GM04503 (cell line): ENCODE measurements at regions not wholly inside any gene's neighbourhood (a gene's known extent, or its start where the extent isn't known, plus 50 kb on each side); places are given as distances from the start of the nearest gene placed in this dataset.

Experiments
- DNase-seq: peaks from one replicate; pipeline ENCODE4 v3.0.0-alpha.2; 2012; ENCODE audit warnings: low read depth

DNA sequence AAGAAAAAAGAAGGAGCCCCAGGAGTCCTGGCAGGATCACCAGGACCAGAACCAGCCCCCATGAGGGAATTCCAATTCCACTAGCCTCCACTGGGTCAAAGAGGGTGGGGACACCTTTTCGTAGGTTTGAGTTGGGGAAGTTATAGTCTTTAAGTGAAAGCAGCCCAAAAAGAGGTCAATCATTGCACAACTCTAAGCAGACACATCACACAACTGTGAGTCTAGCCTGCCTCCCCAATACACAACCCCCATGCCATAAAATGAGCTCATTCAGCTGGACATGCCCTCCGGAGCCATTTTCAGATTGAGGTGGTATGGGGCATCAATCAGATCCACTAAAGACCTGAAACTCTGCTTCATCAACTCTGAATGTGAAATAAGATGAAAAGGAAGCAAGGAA, 179.9 kb downstream of the NPHP4 start:
- DNase-seq, result no peak

DNA sequence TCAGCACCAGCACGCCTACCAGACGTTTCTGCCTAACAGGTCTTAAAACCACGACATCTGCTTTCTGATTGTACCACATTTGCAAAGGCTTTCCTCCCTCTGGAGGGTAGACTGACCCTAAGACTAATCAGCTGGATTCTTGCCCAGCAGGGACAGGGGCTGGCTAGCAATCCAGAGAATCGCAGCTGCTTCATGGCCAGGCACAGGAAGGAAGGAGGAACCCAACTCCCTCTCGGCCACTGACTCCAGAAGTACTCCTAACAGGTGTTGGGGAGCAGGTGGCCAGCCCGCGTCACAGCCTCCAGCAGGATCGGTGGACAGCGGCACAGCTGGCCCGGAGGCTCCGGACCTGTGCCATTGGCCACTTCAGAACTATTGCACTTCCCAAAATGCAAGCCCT, 180.8 kb downstream of the NPHP4 start:
- DNase-seq, result no peak

DNA sequence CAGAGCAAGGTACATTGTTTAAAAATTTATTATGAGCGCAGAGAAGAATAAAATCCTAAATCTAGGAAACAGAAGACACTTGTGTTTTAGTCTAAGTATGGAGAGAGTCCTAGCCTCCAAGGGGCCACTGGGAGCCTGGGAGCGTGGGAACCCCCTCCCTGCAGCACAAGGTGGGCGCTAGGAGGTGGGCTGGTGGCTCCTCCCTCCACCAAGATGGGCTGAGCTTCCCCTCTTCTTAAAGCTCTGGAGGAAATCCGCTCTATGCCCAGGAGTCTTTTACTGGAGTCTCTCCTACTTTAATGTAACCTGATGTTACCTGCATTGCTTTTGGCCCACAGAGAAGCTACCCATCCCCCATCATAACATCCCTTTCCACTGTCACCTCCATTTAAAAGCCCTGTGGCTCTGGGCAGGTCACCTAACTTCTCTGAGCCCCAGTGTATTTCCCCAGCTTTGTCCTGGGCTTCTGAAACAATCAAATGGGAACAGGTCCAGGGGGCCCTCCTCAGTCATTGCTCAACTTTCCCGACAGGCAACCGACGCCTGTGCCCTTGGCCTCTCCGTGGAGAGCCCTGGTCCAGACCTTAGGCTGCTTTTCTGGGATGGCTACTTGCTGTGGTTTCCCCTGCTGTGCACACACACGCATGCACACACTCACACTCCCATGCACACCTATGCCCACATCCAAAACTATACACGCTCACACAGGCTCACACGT, 181.5 kb downstream of the NPHP4 start:
- DNase-seq, result no peak

DNA sequence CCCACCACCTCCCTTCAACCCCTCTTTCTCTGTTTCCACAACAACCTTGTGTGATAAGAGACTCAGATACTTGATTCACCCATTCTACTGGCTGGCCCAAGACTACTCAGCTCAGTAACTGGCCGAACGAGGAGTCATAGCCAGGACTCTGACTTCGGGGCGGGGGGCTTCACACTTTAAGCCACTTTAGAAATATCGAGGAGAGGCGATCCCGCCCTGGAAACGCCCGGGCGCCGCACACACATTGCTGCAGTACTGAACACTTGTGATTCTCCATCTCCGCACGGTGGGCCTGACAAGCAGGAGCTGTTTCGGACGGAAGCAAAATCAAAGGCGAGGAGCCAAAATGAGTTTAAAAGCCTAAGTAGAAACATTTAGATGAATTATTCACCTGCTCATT, 182.1 kb downstream of the NPHP4 start:
- DNase-seq, result no peak

DNA sequence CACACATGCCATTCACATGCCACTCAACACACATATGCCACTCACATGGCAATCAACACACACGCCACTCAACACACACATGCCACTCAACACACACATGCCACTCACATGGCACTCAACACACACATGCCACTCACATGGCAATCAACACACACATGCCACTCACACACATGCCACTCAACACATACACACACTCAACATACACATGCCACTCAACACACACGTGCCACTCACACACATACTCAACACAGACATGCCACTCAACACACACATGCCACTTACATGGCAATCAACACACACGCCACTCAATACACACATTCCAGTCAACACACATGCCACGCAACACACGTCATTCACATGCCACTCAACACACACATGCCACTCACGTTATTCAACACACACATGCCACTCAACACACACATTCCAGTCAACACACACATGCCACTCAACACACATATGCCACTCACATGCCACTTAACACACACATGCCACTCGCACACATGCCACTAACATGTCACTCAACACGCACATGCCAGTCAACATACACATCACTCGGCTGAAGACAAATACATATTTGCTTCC, 182.9 kb downstream of the NPHP4 start:
- no peak for DNase-seq

DNA sequence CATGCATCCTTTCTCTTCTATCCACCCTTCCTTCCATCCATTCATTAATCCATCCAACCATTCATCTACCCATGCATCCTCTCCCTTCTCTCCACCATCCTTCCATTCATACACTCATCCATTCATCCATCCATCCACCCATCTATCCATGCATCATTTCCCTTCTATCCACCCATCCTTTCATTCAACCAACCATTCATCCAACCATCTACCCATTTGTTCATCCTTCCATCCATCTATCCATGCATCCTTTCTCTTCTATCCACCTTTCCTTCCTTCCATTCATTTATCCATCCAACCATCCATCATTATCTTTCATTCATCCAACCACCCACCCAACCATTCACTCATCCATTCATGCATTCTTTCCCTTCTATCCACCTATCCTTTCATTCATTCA, 188.4 kb downstream of the NPHP4 start:
- no peak for DNase-seq

DNA sequence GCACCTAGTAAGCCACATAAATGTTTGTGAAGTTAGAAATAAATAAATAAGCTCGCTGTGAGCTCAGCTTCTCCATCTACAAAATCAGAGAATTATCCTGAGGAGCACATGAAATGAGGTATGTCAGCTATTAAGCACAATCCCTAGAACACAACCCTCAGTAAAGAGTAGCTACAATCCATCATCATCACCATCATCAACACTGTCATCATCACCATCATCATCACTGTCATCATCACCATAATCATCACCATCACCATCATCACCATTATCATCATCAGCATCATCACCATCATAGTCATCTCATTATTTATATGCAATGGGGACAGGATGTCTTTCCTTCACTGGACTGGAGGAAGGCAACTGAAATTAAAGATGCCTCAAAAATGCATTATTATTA, 189.6 kb downstream of the NPHP4 start:
- DNase-seq, result no peak

DNA sequence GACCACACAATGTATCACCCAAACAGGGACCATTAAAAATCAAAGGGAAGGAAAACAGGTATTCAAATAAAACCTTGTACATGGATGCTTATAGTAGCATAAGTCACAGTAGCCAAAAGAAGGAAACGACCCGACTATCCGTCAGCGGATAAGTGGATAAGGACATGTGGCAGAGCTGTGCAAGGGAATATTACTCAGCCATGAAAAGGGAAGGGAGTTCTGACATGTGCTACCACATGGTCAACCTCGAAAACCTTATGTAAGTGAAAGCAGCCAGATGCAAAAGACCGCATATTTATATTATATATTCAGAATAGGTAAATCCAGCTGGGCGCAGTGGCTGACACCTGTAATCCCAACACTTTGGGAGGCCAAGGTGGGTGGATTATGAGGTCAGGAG, 193.3 kb downstream of the NPHP4 start:
- no peak for DNase-seq

DNA sequence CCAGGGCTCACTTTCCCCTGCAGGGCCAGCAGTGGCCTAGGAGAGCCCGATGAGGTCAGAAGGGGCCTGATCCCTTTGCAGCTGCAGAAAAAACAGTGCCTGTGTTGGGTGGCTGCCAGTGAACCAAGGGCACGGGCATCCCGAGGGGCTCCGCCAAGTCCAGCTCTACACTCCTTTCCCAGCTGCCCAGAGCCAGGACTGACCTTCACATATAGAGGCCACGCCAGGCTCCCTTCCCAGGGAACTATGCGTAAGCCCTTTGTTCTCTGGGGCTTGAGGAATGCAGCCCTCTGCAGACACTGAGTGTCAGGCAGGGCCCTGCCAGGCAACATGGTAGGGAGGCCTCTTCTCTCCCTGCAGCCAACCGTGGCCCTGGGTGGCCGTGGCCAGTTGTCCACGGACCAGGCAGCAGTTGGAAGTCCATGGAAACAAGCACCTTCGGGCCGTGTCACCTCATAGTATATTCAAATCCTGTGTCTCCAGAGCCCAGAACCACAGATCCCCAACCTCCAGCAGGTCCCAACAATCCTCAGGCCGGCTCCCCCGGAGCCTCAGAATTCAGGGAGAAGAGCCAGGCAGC, 194.0 kb downstream of the NPHP4 start:
- no peak for DNase-seq

DNA sequence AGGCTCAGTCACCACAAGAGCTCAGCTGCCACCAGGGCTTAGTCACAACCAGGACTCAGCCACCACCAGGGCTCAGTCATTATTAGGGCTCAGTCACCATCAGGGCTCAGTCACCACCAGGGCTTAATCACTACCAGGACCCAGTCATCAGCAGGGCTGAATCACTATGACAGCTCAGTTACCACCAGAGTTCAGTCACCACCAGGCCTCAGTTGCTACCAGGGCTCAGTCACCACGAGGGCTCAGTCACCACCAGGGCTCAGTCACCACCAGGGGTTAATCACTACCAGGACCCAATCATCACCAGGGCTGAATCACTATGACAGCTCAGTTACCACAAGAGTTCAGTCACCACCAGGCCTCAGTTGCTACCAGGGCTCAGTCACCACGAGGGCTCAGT, 196.2 kb downstream of the NPHP4 start:
- no peak for DNase-seq

DNA sequence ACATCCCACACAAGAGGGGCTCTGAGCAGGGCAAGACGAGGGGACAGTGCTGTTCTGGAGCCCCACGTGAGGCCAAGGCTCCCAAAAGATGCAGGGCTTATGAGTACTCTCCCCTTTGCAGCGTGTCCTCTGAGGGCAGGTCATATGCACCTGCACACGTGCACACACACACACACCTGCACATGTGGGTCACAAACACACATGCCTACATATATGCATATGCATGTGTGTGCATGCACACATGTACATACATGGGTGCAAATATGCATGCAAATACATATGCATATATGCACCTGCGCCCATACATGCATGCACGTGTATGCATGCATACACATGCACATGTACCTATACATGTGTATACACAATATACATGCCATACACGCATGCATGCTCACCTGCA, 197.9 kb downstream of the NPHP4 start:
- no peak for DNase-seq

DNA sequence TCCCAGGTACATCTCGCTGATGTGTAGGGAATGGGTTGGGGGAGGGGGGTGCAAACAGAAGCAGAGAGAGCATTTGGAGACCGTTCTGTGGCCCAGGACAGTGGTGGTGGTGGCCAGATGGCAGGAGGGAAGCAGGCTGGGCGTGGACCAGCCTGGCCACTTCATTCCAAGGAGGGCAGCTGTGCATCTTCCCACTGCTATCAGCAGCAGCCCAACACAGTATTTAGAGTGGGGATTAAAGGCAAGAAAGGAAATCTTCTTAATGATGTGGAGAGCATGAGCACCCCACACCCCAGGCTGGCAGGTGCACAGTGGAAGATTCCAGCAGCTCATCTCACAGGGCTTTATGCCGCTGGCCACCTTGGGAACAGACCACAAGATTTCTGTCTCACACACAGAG, 198.7 kb downstream of the NPHP4 start:
- DNase-seq, result no peak

DNA sequence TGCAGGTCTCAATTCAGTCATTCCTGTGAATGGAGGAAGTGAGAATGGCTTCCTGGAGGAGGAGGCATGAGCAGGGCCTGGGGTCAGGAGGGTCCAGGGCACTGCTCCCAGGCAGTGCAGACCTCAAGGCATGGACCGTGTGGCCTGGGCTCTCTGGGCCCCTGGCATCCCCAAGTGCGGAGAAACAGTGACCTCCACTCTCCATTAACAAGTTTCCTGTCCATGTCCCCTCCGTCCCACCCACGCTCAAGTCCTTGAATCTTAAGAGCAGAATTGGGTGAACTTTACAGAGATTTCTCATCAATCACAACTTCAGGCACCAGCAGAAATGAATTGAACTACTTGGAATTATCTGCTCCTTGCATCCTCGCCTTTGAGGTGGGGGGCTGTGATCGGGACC, 211.1 kb downstream of the NPHP4 start:
- no peak for DNase-seq

DNA sequence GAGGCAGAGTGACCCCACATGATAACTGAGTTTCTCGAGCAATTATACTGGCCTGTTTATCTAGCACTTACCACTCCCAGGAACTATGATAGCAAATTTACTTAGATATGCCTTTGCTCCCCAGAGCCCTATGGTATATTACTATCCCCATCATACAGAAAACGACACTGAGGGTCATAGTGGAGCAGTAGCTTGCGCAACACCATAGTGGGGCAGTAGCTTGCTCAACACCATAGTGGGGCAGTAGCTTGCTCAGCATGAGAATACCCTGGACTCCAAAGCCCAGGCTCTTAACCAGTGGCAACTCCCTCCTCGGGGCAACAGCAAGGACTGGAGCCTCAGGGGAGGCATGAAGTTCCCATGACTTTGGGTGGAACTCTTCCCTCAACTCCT, 211.9 kb downstream of the NPHP4 start:
- DNase-seq, result no peak

DNA sequence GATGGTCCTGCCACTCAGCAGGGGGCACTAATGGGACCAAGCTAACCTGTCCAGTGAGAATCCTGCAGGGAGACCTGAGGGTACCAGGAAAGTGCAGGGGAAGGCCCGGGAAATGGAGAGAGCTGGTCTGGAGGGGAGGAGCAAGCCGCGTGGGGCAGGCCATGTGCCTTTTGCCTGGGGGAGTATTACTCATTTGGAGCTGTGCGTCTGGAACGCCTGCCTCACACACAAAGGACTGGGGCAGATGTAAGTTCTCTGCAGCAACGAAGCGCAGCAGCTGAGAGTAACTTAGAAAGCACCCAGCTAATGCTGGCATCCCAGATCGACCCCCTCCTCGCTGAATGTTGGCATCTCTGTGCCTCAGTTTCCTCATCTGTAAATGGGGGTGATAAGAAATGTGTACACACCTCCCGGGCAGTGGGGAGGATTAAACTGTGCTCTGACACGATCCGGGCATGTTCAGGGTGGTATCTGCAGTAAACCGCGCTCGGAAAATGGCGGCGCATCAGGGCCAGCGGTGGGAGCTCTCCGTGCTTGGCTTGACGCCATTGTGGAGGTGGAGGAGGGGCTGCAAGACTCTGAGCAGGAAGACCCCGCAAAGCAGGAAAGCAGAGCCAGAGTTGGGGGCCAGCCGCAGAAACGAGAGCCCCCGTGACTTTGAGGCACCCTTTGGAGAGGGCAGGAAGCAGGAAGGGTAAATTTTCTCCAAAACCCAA, 212.5 kb downstream of the NPHP4 start:
- no peak for DNase-seq

DNA sequence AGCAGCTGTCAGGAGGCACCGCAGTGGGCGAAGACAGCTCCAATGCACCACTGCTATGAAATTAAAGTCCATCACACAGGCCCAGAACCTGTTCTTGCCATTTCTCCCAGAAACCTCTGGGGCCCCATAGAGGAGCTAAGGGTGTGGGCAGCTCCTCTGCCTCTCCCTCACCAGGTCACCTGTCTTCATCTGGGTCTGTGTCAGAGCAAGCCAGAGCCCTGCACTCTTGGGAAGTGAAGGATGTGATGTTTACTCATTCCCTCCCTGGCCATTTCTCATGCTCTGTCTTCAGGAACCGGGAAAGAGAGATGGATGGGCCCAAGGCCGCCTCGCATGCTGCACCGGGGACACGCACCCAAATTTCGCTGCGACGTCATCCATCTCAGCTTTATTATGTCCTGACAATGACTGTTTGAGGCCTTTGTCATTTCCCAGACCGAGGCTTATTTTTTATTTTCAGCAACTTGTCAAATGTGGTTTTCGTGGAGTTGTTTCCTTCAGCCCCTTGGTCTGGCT, 216.1 kb downstream of the NPHP4 start:
- no peak for DNase-seq

DNA sequence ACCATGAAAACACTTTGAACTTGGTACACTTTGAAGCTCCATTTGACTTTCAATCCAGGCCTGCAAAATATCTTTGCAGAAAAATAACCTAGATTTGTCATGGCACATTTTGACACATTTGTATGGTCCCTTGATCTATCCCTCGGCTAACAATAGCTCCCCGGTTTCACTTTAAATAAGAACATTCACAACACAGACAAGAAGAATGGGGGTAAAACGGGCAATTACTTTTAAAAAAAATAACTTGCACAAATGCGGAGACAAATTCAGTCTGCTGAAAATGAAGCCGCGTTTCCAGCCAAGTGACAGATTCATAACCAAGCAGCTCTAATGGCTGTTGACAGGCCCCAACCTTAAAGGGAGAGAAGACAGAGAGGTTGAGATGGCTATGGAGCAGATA, 218.2 kb downstream of the NPHP4 start:
- DNase-seq, result no peak

DNA sequence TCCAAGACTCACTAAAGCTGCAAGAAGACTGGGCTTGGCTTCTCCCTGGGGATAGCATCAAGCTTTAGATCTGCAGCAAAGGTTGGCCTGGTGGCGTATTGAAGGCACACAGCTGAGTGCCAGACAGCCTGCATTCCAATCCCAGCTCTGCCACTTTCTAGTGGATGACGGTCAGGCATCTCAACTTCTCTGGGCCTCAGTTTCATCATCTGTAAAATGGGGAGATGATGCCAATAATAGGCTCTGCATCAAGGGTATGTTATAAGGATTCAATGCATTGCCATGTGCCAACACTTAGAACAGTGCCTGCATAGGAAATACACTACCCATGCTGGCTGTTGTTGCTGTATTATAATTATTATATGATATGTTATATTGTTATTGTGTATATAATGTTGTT, 220.4 kb downstream of the NPHP4 start:
- no peak for DNase-seq

DNA sequence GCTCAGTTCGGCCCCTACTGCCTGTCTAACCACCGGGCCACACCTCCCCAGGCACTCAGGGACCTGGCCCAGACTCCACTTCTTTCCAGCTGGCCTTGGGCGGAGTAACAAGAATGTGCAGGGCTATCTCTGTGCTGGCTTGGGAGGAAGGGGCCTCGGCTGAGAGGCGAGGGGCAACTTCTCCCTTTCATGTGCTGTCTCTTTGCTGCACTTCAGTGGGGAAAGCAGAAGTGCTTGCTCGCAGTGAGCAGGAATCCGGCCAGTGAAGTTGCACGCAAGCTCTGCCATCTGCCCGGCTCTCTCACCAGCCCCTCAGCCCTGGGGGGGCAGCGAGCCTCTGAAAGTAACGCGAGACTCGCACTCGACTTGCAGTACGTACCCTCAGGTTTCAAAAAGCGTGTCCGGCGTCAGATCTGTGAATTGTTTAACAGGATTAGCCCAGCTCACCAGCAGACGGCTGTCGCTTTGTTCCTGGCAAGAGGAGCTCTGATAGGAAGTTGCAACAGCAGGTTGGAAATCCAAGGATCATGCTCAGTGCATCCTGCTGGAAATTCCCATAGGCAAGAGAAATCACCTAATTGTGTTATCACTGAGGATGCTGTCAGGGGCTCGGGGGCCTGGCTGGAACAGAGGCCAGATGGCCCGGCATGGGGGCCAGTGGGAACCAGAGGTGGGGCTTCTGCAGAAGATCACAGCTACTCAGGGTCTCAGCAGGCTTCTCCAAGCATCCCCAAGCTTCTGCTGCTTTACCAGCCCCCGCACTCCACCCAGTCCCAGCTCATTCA, 221.1 kb downstream of the NPHP4 start:
- DNase-seq, result no peak

DNA sequence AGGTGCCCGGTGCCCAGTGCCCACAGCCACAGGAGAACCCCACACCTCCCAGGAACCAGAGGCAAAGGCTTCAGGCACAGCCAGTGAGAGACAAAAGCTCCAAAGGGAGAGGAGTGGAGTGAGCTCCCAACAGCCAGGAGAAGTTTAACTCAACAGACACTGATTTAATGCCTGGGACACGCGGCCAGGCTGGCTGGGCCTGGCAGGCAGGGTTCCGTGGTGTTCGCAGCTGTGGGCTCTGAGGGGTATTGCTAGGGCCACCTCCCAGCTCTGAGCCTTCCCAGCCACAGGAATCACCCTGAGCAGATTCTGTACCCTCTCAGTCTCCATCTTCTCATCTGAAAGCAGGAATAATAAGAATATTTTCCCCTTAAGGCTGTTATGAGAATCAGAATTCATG, 222.5 kb downstream of the NPHP4 start:
- no peak for DNase-seq

DNA sequence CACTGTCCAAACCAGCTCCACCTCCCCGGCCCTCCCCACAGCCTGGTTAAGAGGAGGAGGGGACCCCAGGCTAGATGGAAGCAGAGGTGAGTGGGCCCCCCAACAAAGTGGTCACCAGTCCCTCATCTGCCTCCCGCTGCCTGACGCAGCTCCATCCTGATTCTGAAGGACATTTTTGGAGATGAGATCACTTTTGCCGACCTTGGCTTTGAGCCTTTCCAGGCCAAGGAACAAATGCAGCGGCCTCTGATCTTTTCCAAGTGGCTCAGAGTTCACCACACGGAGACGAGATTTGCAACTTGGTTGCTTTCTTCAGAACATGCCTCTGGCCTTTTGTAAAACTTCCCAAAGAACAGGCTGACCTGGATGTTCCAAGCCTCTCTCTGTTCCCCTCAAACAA, 223.1 kb downstream of the NPHP4 start:
- no peak for DNase-seq

DNA sequence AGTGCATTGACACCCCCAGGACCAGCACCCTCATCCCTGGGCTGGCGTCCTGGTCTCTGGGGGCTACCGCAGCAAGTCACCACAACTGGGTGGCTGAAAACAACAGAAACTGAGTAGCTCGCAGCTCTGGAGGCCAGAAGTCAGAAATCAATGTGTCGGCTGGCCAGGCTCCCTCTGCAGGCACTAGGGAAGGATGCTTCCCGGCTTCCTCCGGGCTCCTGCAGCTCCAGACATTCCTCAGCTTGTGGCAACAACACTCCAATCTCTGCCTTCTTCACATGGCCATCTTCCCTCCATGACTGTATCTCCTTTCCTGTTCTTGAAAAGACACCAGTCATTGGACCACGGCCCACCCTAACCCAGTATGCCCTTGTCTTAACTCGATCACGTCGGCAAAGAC, 224.2 kb downstream of the NPHP4 start:
- no peak for DNase-seq
